ENCODE measurements at regions not wholly inside any gene's neighbourhood (a gene's known extent, or its start where the extent isn't known, plus 50 kb on each side); places are given as distances from the start of the nearest gene placed in this dataset.
A peak's percentile ranks its signal among the peaks of the same experiment; 100 is the strongest.

GRCh38 chr6:91796603-91797002 is 1209.7 kb upstream of the MAP3K7 start:
- H3K36me3 ChIP-seq (ENCODE audit: control insufficient read depth, insufficient read depth, low read length) = no peaks in the 10 kb centered on the region
- 0 out of 2 replicates have a peak, but pooled peaks cover 5% of the 10 kb centered on the region for H3K4me1 ChIP-seq (ENCODE audit: control insufficient read depth, insufficient read depth, low read length)
- no peak overlapping the region for H3K9ac ChIP-seq (ENCODE audit: low read depth, low read length)
- no peak overlapping the region for H3K27ac ChIP-seq (ENCODE audit: low read depth, low read length)
- H3K27me3 ChIP-seq (ENCODE audit: control insufficient read depth, insufficient read depth, low read length) = no peaks in the 10 kb centered on the region
- H3K9me3 ChIP-seq (ENCODE audit: control insufficient read depth, insufficient read depth, low read length) = no peaks in the 10 kb centered on the region
- no peak overlapping the region for H3K4me3 ChIP-seq (ENCODE audit: low read depth, low read length)

GRCh38 chr6:91788501-91788900 is 1201.6 kb upstream of the MAP3K7 start:
- peak overlapping the region; percentile 34 for H3K27ac ChIP-seq (ENCODE audit: low read depth, low read length)
- H3K4me1 ChIP-seq (ENCODE audit: control insufficient read depth, insufficient read depth, low read length) = peaks cover 22% of the 10 kb centered on the region
- no peak overlapping the region; the same call in 1 of the 2 replicates for H3K4me3 ChIP-seq (ENCODE audit: low read depth, low read length)
- no peaks in the 10 kb centered on the region for H3K27me3 ChIP-seq (ENCODE audit: control insufficient read depth, insufficient read depth, low read length)
- no peak overlapping the region for H3K9ac ChIP-seq (ENCODE audit: low read depth, low read length)
- no peaks in the 10 kb centered on the region for H3K36me3 ChIP-seq (ENCODE audit: control insufficient read depth, insufficient read depth, low read length)
- no peaks in the 10 kb centered on the region for H3K9me3 ChIP-seq (ENCODE audit: control insufficient read depth, insufficient read depth, low read length)

- no peak overlapping the region for H3K4me3 ChIP-seq (ENCODE audit: low read depth, low read length)
- no peak overlapping the region for H3K9ac ChIP-seq (ENCODE audit: low read depth, low read length)
- peaks cover 31% of the 10 kb centered on the region for H3K4me1 ChIP-seq (ENCODE audit: control insufficient read depth, insufficient read depth, low read length)
- H3K9me3 ChIP-seq (ENCODE audit: control insufficient read depth, insufficient read depth, low read length) = no peaks in the 10 kb centered on the region
- no peaks in the 10 kb centered on the region for H3K27me3 ChIP-seq (ENCODE audit: control insufficient read depth, insufficient read depth, low read length)
- H3K27ac ChIP-seq (ENCODE audit: low read depth, low read length) = no peak overlapping the region
- H3K36me3 ChIP-seq (ENCODE audit: control insufficient read depth, insufficient read depth, low read length) = no peaks in the 10 kb centered on the region
These were observed 1199.8 kb upstream of the MAP3K7 start for GRCh38 chr6:91786474-91787184.

- Histone ChIP-seq H3K4me3 (ENCODE audit: low read depth, low read length) (no peak overlapping the region), H3K27ac (ENCODE audit: low read depth, low read length) (peak overlapping the region; percentile 37)
These were observed 1195.9 kb upstream of the MAP3K7 start for GRCh38 chr6:91782802-91783201.

GRCh38 chr6:91781946-91782345 is 1195.1 kb upstream of the MAP3K7 start:
- Histone ChIP-seq H3K4me1 (ENCODE audit: control insufficient read depth, insufficient read depth, low read length) (peaks cover 17% of the 10 kb centered on the region), H3K9me3 (ENCODE audit: control insufficient read depth, insufficient read depth, low read length) (no peaks in the 10 kb centered on the region), H3K36me3 (ENCODE audit: control insufficient read depth, insufficient read depth, low read length) (no peaks in the 10 kb centered on the region), H3K4me3 (ENCODE audit: low read depth, low read length) (no peak overlapping the region), H3K9ac (ENCODE audit: low read depth, low read length) (no peak overlapping the region), H3K27ac (ENCODE audit: low read depth, low read length) (no peak overlapping the region), H3K27me3 (ENCODE audit: control insufficient read depth, insufficient read depth, low read length) (no peaks in the 10 kb centered on the region)

More at GRCh38 chr6:91782802-91783201, 1195.9 kb upstream of the MAP3K7 start:
- Histone ChIP-seq H3K9ac (ENCODE audit: low read depth, low read length) (no peak overlapping the region), H3K9me3 (ENCODE audit: control insufficient read depth, insufficient read depth, low read length) (no peaks in the 10 kb centered on the region), H3K4me1 (ENCODE audit: control insufficient read depth, insufficient read depth, low read length) (peaks cover 22% of the 10 kb centered on the region), H3K36me3 (ENCODE audit: control insufficient read depth, insufficient read depth, low read length) (no peaks in the 10 kb centered on the region), H3K27me3 (ENCODE audit: control insufficient read depth, insufficient read depth, low read length) (no peaks in the 10 kb centered on the region)

- H3K4me3 ChIP-seq (ENCODE audit: low read depth, low read length) = no peak overlapping the region
- H3K9me3 ChIP-seq (ENCODE audit: control insufficient read depth, insufficient read depth, low read length) = no peaks in the 10 kb centered on the region
- no peak overlapping the region for H3K9ac ChIP-seq (ENCODE audit: low read depth, low read length)
- H3K27me3 ChIP-seq (ENCODE audit: control insufficient read depth, insufficient read depth, low read length) = no peaks in the 10 kb centered on the region
- no peaks in the 10 kb centered on the region for H3K36me3 ChIP-seq (ENCODE audit: control insufficient read depth, insufficient read depth, low read length)
- peaks cover 9% of the 10 kb centered on the region; the same call in 1 of the 2 replicates for H3K4me1 ChIP-seq (ENCODE audit: control insufficient read depth, insufficient read depth, low read length)
- no peak overlapping the region for H3K27ac ChIP-seq (ENCODE audit: low read depth, low read length)
These were observed 1193.4 kb upstream of the MAP3K7 start for GRCh38 chr6:91780270-91780669.

GRCh38 chr6:91761621-91762020 is 1174.7 kb upstream of the MAP3K7 start:
- Histone ChIP-seq H3K9me3 (ENCODE audit: control insufficient read depth, insufficient read depth, low read length) (no peaks in the 10 kb centered on the region), H3K27ac (ENCODE audit: low read depth, low read length) (no peak overlapping the region), H3K4me1 (ENCODE audit: control insufficient read depth, insufficient read depth, low read length) (no peaks in the 10 kb centered on the region), H3K27me3 (ENCODE audit: control insufficient read depth, insufficient read depth, low read length) (no peaks in the 10 kb centered on the region), H3K4me3 (ENCODE audit: low read depth, low read length) (no peak overlapping the region), H3K36me3 (ENCODE audit: control insufficient read depth, insufficient read depth, low read length) (no peaks in the 10 kb centered on the region), H3K9ac (ENCODE audit: low read depth, low read length) (no peak overlapping the region)

- H3K36me3 ChIP-seq (ENCODE audit: control insufficient read depth, insufficient read depth, low read length) = no peaks in the 10 kb centered on the region
- H3K9ac ChIP-seq (ENCODE audit: low read depth, low read length) = no peak overlapping the region
- H3K4me1 ChIP-seq (ENCODE audit: control insufficient read depth, insufficient read depth, low read length) = no peaks in the 10 kb centered on the region
- no peaks in the 10 kb centered on the region for H3K9me3 ChIP-seq (ENCODE audit: control insufficient read depth, insufficient read depth, low read length)
- no peaks in the 10 kb centered on the region for H3K27me3 ChIP-seq (ENCODE audit: control insufficient read depth, insufficient read depth, low read length)
- no peak overlapping the region for H3K4me3 ChIP-seq (ENCODE audit: low read depth, low read length)
- H3K27ac ChIP-seq (ENCODE audit: low read depth, low read length) = no peak overlapping the region
These were observed 1167.8 kb upstream of the MAP3K7 start for GRCh38 chr6:91754691-91755090.

- Histone ChIP-seq H3K27me3 (ENCODE audit: control insufficient read depth, insufficient read depth, low read length) (no peaks in the 10 kb centered on the region), H3K4me1 (ENCODE audit: control insufficient read depth, insufficient read depth, low read length) (no peaks in the 10 kb centered on the region), H3K36me3 (ENCODE audit: control insufficient read depth, insufficient read depth, low read length) (no peaks in the 10 kb centered on the region), H3K9ac (ENCODE audit: low read depth, low read length) (no peak overlapping the region), H3K4me3 (ENCODE audit: low read depth, low read length) (no peak overlapping the region), H3K27ac (ENCODE audit: low read depth, low read length) (no peak overlapping the region), H3K9me3 (ENCODE audit: control insufficient read depth, insufficient read depth, low read length) (no peaks in the 10 kb centered on the region)
These were observed 1164.7 kb upstream of the MAP3K7 start for GRCh38 chr6:91751526-91751925.

- H3K4me1 ChIP-seq (ENCODE audit: control insufficient read depth, insufficient read depth, low read length) = peaks cover 10% of the 10 kb centered on the region; the same call in 1 of the 2 replicates
- H3K9ac ChIP-seq (ENCODE audit: low read depth, low read length) = no peak overlapping the region
- no peaks in the 10 kb centered on the region for H3K27me3 ChIP-seq (ENCODE audit: control insufficient read depth, insufficient read depth, low read length)
- no peak overlapping the region for H3K4me3 ChIP-seq (ENCODE audit: low read depth, low read length)
- H3K9me3 ChIP-seq (ENCODE audit: control insufficient read depth, insufficient read depth, low read length) = no peaks in the 10 kb centered on the region
- no peaks in the 10 kb centered on the region for H3K36me3 ChIP-seq (ENCODE audit: control insufficient read depth, insufficient read depth, low read length)
- H3K27ac ChIP-seq (ENCODE audit: low read depth, low read length) = no peak overlapping the region
These were observed 1157.7 kb upstream of the MAP3K7 start for GRCh38 chr6:91744566-91744965.

- H3K9me3 ChIP-seq (ENCODE audit: control insufficient read depth, insufficient read depth, low read length) = no peaks in the 10 kb centered on the region
- H3K4me1 ChIP-seq (ENCODE audit: control insufficient read depth, insufficient read depth, low read length) = peaks cover 10% of the 10 kb centered on the region; the same call in 1 of the 2 replicates
- H3K36me3 ChIP-seq (ENCODE audit: control insufficient read depth, insufficient read depth, low read length) = no peaks in the 10 kb centered on the region
- H3K27ac ChIP-seq (ENCODE audit: low read depth, low read length) = no peak overlapping the region
- H3K4me3 ChIP-seq (ENCODE audit: low read depth, low read length) = no peak overlapping the region
- H3K27me3 ChIP-seq (ENCODE audit: control insufficient read depth, insufficient read depth, low read length) = no peaks in the 10 kb centered on the region
- no peak overlapping the region for H3K9ac ChIP-seq (ENCODE audit: low read depth, low read length)
These were observed 1156.9 kb upstream of the MAP3K7 start for GRCh38 chr6:91743756-91744155.

All from HUES48 (cell line).